ENCODE measurements at regions not wholly inside any gene's neighbourhood (a gene's known extent, or its start where the extent isn't known, plus 50 kb on each side); places are given as distances from the start of the nearest gene placed in this dataset.

- H3K27ac ChIP-seq (ENCODE audit: insufficient read depth, low read depth, low read length): no peak overlapping the region
- TF ChIP-seq MYC (IDR thresholded peaks at IDR 0.05; ENCODE audit: low read depth, low read length): no peak
- TF ChIP-seq POLR2AphosphoS5 (IDR thresholded peaks at IDR 0.05; ENCODE audit: insufficient read depth, low read depth, low read length): no peak
- TF ChIP-seq JUN (IDR thresholded peaks at IDR 0.05; ENCODE audit: borderline replicate concordance, insufficient read depth, insufficient read length, low read depth): no peak
- no peak for TF ChIP-seq FOS (IDR thresholded peaks at IDR 0.05; ENCODE audit: borderline replicate concordance, insufficient read depth, low read length)
- TF ChIP-seq EZH2 (IDR thresholded peaks at IDR 0.05; ENCODE audit: borderline replicate concordance, low read depth, low read length, severe bottlenecking): no peak
- no peak overlapping the region for H3K4me3 ChIP-seq (replicated peaks in 1 of 3; ENCODE audit: insufficient read depth in 1 of 3, low read depth in 1 of 3, low read length in 3 of 3)
- H3K79me2 ChIP-seq (ENCODE audit: control insufficient read depth, insufficient read depth, low read length): no peaks in the 10 kb centered on the region
- no peak for DNase-seq (ENCODE audit: low read depth, low spot score)
- H2AFZ ChIP-seq (ENCODE audit: low read depth, low read length): no peak overlapping the region
- no peak overlapping the region for H3K4me2 ChIP-seq (ENCODE audit: insufficient read depth, low read length)
- intact Hi-C loops (cut with micrococcal nuclease): no loop called here
- H3K4me1 ChIP-seq (ENCODE audit: control insufficient read depth, extremely low read depth, insufficient read depth, low read length): peaks cover 10% of the 10 kb centered on the region
- H3K36me3 ChIP-seq (ENCODE audit: control insufficient read depth in 2 of 2, extremely low read depth in 1 of 2, insufficient read depth in 2 of 2, low read length in 2 of 2): no peaks in the 10 kb centered on the region
- no peaks in the 10 kb centered on the region for H4K20me1 ChIP-seq (replicated peaks; ENCODE audit: control insufficient read depth, extremely low read depth, insufficient read depth, low read length)
- ChIA-PET CTCF (interaction anchor here (2.0 to 4.1 kb wide), 2 partner anchors 10 to 15 kb away, joined by 4 to 15 read pairs; no protein-coding TSS in a partner anchor), POLR2A (no interaction called here)
- H3K9me1 ChIP-seq (replicated peaks; ENCODE audit: control insufficient read depth, extremely low read depth, insufficient read depth, low read length): no peaks in the 10 kb centered on the region
- H3K27me3 ChIP-seq (ENCODE audit: control insufficient read depth in 2 of 2, insufficient read depth in 2 of 2, low read length in 2 of 2): no peaks in the 10 kb centered on the region
- BruUV-seq (replicated peaks): no TSS peak
- H3K9me3 ChIP-seq (replicated peaks; ENCODE audit: control insufficient read depth, insufficient read depth, low read length): no peaks in the 10 kb centered on the region
- dilution Hi-C loops (cut with MboI; ENCODE audit: extremely low pct_ligation_motif_present, low sequenced_read_pairs): no loop called here
- no peak overlapping the region for H3K9ac ChIP-seq (replicated peaks; ENCODE audit: extremely low read depth, insufficient read depth, low read length)
- FAIRE-seq: no peak
Measured at GRCh38 chr3:178137831-178138230, 398.4 kb upstream of the KCNMB2 start.

DNA sequence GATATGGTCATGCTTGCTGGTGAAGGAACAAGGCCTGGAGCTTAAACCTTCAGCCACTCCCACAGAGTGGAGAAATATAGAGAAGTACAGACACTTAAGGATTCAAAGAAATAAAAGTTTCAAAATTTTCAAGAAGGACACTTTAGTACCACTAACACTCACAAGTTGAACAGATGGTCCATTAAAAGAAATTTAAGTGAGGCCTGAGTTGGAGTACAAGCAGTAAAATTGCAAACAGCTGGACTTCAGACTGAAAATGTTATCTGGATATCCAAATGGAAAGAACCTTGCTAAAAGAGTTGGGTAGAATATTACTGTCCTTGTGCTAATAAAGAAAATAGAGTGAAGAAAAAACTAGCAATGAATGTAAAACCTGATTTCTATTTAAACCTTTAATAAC lies 397.1 kb upstream of the KCNMB2 start:
- Histone ChIP-seq H4K20me1 (replicated peaks; ENCODE audit: control insufficient read depth, extremely low read depth, insufficient read depth, low read length) (no peaks in the 10 kb centered on the region), H2AFZ (ENCODE audit: low read depth, low read length) (no peak overlapping the region), H3K4me2 (ENCODE audit: insufficient read depth, low read length) (no peak overlapping the region), H3K79me2 (ENCODE audit: control insufficient read depth, insufficient read depth, low read length) (no peaks in the 10 kb centered on the region), H3K9ac (replicated peaks; ENCODE audit: extremely low read depth, insufficient read depth, low read length) (no peak overlapping the region), H3K27ac (ENCODE audit: insufficient read depth, low read depth, low read length) (no peak overlapping the region), H3K4me1 (ENCODE audit: control insufficient read depth, extremely low read depth, insufficient read depth, low read length) (peaks cover 10% of the 10 kb centered on the region), H3K27me3 (ENCODE audit: control insufficient read depth in 2 of 2, insufficient read depth in 2 of 2, low read length in 2 of 2) (no peaks in the 10 kb centered on the region), H3K4me3 (replicated peaks in 1 of 3; ENCODE audit: insufficient read depth in 1 of 3, low read depth in 1 of 3, low read length in 3 of 3) (no peak overlapping the region), H3K36me3 (ENCODE audit: control insufficient read depth in 2 of 2, extremely low read depth in 1 of 2, insufficient read depth in 2 of 2, low read length in 2 of 2) (no peaks in the 10 kb centered on the region), H3K9me3 (replicated peaks; ENCODE audit: control insufficient read depth, insufficient read depth, low read length) (no peaks in the 10 kb centered on the region), H3K9me1 (replicated peaks; ENCODE audit: control insufficient read depth, extremely low read depth, insufficient read depth, low read length) (no peaks in the 10 kb centered on the region)
- BruUV-seq (replicated peaks): no TSS peak
- TF ChIP-seq GATA2 (IDR thresholded peaks at IDR 0.05; ENCODE audit: insufficient read depth, insufficient read length, low read depth, low read length): no peak
- no peak for TF ChIP-seq FOS (IDR thresholded peaks at IDR 0.05; ENCODE audit: borderline replicate concordance, insufficient read depth, low read length)
- no peak for TF ChIP-seq POLR2A (IDR thresholded peaks at IDR 0.05; ENCODE audit: low read depth, low read length)
- no peak for TF ChIP-seq POLR2AphosphoS5 (IDR thresholded peaks at IDR 0.05; ENCODE audit: insufficient read depth, low read depth, low read length)
- no peak for DNase-seq (ENCODE audit: low read depth, low spot score)
- CTCF ChIA-PET: interaction anchor here (2.0 to 4.1 kb wide), 2 partner anchors 11 to 13 kb away, joined by 4 to 15 read pairs; no protein-coding TSS in a partner anchor
- intact Hi-C loops (cut with micrococcal nuclease) (no loop called here), dilution Hi-C loops (cut with MboI; ENCODE audit: extremely low pct_ligation_motif_present, low sequenced_read_pairs) (no loop called here)
- POLR2A ChIA-PET: no interaction called here
- no peak for FAIRE-seq
